ENCODE measurements at regions not wholly inside any gene's neighbourhood (a gene's known extent, or its start where the extent isn't known, plus 50 kb on each side); places are given as distances from the start of the nearest gene placed in this dataset.

- TF ChIP-seq POLR2A (IDR thresholded peaks at IDR 0.05; ENCODE audit: low read depth, low read length) (no peak), TAF1 (IDR thresholded peaks at IDR 0.05; ENCODE audit: borderline replicate concordance, low read depth, low read length) (no peak), POLR2AphosphoS5 (IDR thresholded peaks at IDR 0.05; ENCODE audit: low read depth, low read length) (no peak)
These were observed 269.0 kb upstream of the MPDZ start for GRCh38 chr9:13548535-13548934.

Data from GM12892 (cell line).